Fibroblast of skin of back (primary cell): ENCODE measurements at regions not wholly inside any gene's neighbourhood (a gene's known extent, or its start where the extent isn't known, plus 50 kb on each side); places are given as distances from the start of the nearest gene placed in this dataset.
"Not testable (repeated sequence)": the region's sequence is repeated elsewhere in the genome, so short reads cannot be mapped to it uniquely, and the experiment has no call there.

Experiments used
- DNase-seq: peaks from one replicate; pipeline ENCODE4 v3.0.0-alpha.2; 2013

- DNase-seq: not testable (repeated sequence)
Measured at GRCh38 chr6:3672339-3672738, 79.2 kb downstream of the PXDC1 start.

DNA sequence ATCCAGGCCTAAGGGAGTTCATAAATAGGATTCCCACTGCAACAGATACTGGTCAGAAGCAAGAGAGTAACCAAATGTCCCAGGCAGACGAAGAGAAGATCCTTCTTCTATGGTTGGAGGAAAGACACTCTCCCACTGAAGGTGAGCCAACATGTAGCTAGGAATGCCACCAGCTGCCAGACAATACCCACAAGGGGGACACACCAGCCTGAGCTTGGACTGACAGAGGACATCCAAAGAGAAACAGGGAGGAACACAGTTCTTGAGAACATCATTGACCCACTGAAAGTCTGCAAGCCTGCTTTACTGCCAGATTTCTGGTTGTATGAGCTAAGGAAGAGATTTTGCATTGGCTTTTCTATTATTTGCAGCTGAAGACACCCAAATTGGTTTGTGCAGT, 80.1 kb downstream of the PXDC1 start:
- no peak for DNase-seq

- no peak for DNase-seq
Measured at GRCh38 chr6:3670356-3670755, 81.2 kb downstream of the PXDC1 start.

DNA sequence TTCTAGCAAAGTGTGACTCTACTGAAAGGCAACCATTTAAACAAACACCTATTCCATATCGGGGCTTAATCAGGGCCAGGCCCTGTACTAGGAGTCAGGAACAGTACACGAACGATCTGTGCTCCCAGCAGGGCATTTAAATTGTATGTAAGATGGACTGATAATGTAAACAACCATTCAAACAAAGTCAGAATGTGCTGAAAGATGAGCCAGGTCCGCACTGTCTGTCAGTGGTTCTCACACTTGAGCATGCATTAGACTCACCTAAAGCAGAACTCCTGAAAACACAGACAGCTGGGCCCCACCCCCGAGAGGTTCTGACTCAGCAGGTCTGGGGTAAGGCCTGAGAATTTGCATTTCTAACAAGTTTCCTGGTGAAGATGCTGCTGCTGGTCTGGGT, 81.6 kb downstream of the PXDC1 start:
- DNase-seq: no peak

- no peak for DNase-seq
Measured at GRCh38 chr6:3665608-3666007, 85.9 kb downstream of the PXDC1 start.

GRCh38 chr6:3664625-3665041, 86.9 kb downstream of the PXDC1 start:
- no peak for DNase-seq

DNA sequence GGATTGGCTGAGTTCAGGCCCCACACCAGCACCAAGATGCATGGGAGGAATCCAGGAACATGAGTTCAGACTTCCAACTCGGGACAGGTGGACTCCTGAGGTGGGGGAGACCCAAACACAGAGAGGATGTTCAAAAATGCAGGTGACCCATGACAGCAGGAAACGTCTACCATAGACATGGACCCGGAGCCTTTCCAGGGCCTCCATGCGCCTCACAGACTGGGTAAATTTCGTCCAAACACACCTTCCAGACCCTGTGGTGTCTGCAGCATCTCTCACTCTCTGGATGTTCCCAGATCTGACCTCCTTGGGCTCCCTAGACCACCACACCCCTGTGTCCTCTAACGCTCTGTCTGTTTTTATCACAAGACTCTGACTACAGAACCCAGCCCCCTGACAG, 87.7 kb downstream of the PXDC1 start:
- no peak for DNase-seq

DNA sequence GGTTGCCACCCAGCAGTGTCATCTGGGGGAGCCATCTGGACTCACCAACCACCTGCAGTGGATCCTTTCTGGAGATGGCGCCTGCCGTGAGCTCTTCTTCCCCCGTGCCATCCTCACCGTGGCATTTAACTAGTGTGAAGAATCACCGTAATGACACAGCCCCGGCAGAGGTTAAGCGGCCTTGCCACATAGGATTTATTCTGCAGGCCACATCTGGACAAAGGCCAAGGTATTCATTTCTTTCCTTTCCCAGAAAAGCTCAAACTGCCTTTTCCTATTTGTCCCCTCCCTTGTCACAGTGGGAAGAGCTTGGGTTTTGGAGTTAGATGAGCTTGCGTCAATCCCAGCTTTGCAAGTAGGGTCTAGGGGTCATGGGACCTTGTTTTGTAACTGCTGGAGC, 88.4 kb downstream of the PXDC1 start:
- no peak for DNase-seq

- DNase-seq: no peak
Measured at GRCh38 chr6:3661390-3661789, 90.1 kb downstream of the PXDC1 start.

- DNase-seq: no peak
Measured at GRCh38 chr6:3660473-3660872, 91.0 kb downstream of the PXDC1 start.

- no peak for DNase-seq
Measured at GRCh38 chr6:3659748-3660147, 91.8 kb downstream of the PXDC1 start.

DNA sequence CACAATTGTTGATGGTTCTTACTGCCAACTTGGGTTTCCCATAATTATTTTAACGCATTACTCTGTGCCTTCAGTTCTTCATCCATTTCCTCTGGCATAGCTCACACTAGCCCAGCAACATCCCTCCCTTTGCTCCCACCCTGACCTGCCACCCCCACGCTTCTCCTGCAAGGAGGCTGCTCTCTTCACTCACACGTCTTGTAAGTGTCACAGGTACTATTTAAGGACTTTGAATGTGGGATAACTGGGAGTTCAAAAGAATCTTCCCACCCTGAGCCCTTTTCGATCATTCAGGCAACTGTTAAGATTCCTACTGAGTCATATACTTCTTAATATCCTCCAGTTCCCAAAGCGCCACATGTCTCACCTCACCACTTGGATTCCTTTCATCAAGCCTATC, 95.4 kb downstream of the PXDC1 start:
- no peak for DNase-seq

DNA sequence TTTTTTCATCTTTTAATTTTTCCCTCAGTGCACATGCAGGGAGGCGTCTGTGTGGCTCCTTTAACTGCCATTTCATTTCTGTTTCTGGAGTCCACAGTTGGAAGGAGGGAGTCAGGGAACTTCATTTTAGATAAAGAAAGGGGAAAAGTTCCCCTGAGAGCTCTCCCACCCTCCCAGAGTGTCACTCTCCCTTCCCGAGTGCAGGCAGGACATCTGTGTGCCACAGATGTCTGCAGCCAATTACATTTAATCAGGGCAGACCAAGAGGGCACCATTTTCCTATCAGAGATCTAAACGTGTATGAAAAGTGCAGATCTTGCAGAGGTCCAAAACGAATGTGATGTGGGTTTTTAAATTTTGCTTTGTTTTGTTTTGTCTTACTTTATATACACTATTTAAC, 96.6 kb downstream of the PXDC1 start:
- no peak for DNase-seq

GRCh38 chr6:3654436-3654835, 97.1 kb downstream of the PXDC1 start:
- no peak for DNase-seq

- DNase-seq: no peak
Measured at GRCh38 chr6:3653528-3654070, 97.9 kb downstream of the PXDC1 start.

DNA sequence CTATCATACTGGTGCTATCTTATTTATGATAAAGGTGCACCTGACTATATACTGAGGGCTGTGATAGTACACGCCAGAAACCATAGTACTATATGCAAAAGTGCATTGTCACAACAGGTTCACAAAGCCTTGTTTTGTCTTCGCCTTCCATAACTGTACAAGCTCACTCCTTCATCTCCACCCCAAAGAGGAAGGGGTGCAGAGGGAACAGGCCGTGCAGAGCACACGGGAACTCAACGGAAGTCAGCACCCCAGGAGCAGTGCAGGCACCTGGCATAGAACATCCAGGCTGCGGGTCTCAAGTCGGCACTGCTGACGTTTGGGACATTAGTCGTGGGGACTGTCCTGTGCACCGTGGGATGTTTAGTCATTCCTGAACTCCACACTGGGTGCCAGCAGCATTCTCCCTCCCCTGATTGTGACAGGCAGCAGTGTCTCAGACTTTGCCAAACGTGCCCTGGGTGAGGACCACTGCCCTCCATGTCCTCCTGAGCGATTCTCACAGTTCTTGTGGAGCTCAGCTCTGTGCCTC, 99.7 kb downstream of the PXDC1 start:
- no peak for DNase-seq

DNA sequence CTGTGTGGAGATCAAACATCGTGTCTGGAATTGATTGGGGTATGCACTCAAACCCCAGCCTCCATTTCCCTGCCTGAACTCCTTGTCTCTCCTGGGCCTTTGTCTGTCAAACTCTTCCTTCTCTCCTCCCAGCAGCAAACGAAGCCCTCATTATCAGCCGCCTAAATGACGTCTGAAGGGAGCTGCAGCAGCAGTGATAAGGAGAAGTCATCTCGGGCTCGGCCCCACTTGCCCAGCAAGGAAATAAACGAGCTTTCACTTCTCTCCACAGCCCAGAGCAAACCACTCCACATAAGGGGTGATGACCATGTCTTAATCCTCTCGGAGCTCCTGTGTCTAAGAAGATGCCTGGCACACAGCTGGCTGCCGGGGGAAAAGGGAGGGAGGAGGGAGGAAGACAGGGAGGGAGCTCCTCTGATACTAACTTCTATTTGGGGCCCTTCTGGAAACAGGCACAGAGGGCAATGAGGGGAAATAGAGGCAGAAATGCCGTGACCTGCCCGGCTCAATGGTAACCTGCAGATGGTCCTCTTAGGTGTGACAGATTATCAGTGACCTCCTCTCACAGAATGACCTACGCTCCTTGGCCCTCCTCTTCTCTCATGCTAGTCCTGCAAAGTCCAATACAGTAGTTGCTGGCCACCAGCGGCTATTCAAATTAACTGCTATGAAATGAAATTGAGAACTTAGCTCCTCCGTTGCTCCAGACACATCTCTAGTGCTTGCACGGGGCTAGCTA, 100.4 kb downstream of the PXDC1 start:
- DNase-seq: no peak

DNA sequence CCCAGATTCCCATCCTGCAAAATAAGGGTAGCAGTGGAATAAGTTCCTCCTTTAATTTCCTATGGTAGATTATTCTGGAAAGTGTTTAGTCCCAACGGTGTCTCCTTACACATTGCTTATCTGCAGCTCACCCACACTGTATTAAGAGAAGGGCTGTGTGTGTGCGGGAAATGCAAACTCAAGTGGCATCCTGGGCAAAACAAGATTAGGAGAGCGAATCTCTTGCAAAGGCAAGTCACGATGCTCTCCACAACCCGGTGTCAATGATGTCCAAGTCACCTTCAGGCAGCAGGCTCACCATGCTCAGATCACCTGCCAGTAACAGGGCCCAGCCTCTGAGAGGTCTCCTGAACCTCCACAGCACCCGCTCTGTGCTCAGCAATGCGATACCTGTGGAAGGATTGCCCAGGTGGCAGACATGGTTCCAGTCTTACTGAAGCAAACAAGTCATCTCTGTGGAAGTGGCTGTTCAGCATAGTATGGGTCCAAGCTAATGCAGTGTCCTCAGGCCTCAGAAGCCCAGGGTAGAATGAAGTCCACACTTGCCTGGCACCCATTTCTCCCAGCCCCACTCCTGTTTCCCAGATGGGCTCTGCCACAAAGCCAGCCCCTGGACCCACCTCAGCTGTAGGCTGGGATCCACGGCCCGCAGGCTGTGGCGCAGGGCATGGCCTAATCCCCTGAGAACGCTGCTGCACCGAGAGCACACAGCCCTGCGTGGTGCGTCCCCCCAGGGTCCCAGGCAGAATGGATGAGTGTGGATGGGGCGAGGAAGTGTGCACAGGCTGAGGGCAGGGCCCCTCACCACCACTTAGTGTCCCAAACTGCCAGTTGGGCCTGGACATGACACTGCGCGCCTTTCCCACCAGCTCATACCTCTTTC, 101.2 kb downstream of the PXDC1 start:
- no peak for DNase-seq

- DNase-seq: no peak
Measured at GRCh38 chr6:3648724-3649123, 102.8 kb downstream of the PXDC1 start.

DNA sequence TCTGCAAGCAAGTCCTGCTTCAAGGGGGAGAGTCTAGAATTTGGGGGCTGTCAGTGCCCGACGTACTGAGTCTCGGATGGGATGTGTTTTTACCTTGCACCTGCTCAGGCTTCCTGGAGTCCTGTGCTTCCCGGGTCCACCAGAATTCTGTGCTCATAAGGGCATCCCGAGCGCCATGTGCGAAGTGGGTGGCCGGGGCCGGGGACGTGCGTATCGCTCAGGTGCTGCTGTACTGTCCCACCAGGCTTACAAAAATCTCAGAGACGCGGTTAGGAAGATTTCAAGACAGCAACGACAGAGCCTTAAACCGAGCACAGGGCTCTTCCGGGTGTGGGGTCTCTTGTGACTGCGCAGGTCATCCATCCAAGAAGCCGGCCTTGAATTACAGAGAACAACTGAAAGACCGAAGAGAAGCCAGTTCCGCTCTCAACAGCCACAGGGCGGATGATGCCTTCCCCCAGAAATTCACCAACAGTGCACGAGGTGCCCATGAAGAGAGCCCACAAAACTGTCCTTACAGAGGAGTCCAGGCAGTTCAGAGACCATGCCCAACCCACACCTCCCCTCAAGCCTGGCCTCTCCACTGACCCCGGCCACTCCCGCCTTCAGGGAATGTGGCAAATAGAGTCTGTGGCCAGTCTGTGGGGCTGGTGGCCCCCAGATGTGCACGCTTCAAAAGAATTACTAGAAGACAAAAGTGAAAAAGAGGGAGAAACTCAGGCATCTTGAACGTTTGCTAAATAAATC, 104.7 kb downstream of the PXDC1 start:
- no peak for DNase-seq

DNA sequence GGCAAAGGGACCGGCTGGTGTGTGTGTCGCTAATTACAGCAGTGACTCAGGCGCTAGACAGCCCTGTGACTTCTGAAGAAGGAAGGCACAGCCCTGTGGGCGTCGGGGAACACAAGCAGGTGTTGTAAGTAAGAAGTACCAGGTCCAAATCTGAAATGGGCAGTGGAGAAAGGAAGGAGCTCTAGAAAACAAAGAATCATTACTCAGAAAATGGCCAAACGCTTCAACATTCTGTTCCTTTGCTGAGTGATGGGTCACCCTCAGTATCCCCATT, 106.8 kb downstream of the PXDC1 start:
- DNase-seq: peak; percentile 16

- no peak for DNase-seq
Measured at GRCh38 chr6:3643921-3644738, 107.4 kb downstream of the PXDC1 start.
